ENCODE measurements at regions not wholly inside any gene's neighbourhood (a gene's known extent, or its start where the extent isn't known, plus 50 kb on each side); places are given as distances from the start of the nearest gene placed in this dataset.

DNA sequence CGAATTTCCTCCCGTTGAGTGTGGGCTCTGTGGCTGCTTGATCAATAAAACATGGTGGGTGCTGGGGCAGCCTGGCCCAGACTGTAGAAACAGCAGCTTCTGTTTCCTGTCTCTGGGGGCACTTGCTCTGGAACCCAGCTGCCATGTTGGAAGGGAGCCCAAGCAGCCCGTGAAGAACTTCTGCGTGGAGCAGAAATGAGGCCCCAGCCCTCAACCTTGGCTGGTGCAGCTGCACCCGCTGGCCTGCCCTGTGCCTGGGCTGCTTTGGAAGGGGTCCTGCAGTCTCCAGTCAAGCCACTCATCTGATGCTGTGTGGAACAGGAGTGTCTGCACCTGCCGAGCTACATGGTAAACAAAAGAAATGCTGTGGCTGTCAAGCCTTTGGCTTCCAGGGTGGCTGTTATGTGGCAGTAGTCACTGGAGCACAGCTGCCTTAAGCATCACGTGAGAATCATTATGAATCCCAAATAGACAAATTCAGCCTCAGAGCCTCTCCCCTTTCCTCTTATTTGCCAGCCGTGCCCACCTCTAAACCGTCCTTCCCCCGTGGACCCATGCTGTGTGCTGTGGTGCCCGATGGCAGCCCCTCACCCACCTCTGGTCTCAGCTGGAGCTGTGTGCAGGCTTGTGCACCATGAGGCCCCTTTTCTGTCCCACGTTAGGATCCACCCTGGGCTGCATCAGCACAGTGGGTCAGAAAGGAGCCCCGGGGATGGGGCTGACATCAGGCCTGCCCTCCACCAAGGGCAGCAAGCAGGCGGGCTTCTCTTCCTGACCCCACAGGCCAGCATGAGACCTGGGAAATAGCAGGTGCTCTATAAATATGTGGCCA lies 134.0 kb upstream of the HDAC4 start:
- Histone ChIP-seq H3K9me3 (peaks cover 0 to 33% (median 0%) of the 10 kb centered on the region in 4 donors), H3K4me1 (peaks cover 0 to 25% (median 6%) of the 10 kb centered on the region in 4 donors), H3K4me3 (no peak overlapping the region), H3K36me3 (no peaks in the 10 kb centered on the region), H3K27me3 (no peaks in the 10 kb centered on the region), H3K27ac (no peak overlapping the region)
- WGBS, 2 donors = 86 to 89% methylated on average over 13 of the region's 14 CpGs
- TF ChIP-seq EP300 (IDR thresholded peaks at IDR 0.05) (no peak), CTCF (IDR thresholded peaks at IDR 0.05) (no peak)
- no peak for DNase-seq (ENCODE audit: low spot score in 2 of 2)

- WGBS, 2 donors = 48 to 59% methylated on average over 10 of the region's 10 CpGs
- H3K27ac ChIP-seq = no peak overlapping the region
- H3K9me3 ChIP-seq = peaks cover 0 to 33% (median 0%) of the 10 kb centered on the region in 4 donors
- no peaks in the 10 kb centered on the region for H3K36me3 ChIP-seq
- H3K27me3 ChIP-seq = no peaks in the 10 kb centered on the region
- H3K4me3 ChIP-seq = no peak overlapping the region
- H3K4me1 ChIP-seq = peaks cover 0 to 25% (median 6%) of the 10 kb centered on the region in 4 donors
- no peak for TF ChIP-seq CTCF (IDR thresholded peaks at IDR 0.05)
- TF ChIP-seq EP300 (IDR thresholded peaks at IDR 0.05) = peak in 1 of 2 donors; percentile 65
- DNase-seq (ENCODE audit: low spot score in 2 of 2) = peak; percentile 53 to 60
Measured at GRCh38 chr2:239533569-239534316, 132.9 kb upstream of the HDAC4 start.

GRCh38 chr2:239532859-239533258 lies 132.0 kb upstream of the HDAC4 start:
- TF ChIP-seq EP300 (IDR thresholded peaks at IDR 0.05) = no peak
- TF ChIP-seq POLR2A (IDR thresholded peaks at IDR 0.05) = no peak
- no peak for TF ChIP-seq CTCF (IDR thresholded peaks at IDR 0.05)
- Histone ChIP-seq H3K4me3 (no peak overlapping the region), H3K27me3 (no peaks in the 10 kb centered on the region), H3K27ac (no peak overlapping the region), H3K36me3 (no peaks in the 10 kb centered on the region), H3K4me1 (peaks cover 0 to 25% (median 6%) of the 10 kb centered on the region in 4 donors), H3K9me3 (peaks cover 0 to 33% (median 0%) of the 10 kb centered on the region in 4 donors)
- 56 to 64% methylated on average over 10 of the region's 10 CpGs for WGBS, 2 donors
- DNase-seq (ENCODE audit: low spot score in 2 of 2) = peak in 1 of 2 donors; percentile 15

DNA sequence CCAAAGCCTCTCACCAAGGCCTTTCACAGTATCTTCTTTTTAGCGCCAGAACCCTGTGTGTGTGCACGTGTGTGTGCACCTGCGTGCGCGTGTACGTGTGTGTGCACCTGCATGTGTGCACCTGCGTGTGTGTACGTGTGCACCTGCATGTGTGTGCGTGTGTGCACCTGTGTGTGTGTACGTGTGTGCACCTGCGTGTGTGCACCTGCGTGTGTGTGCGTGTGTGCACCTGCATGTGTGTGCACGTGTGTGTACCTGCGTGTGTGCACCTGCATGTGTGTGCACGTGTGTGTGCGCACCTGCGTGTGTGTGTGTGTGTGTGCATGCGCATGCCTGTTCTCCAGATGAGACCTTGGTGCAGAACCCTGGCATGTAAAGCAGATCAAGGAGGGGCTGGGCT lies 131.4 kb upstream of the HDAC4 start:
- TF ChIP-seq EP300 (IDR thresholded peaks at IDR 0.05) (no peak), POLR2A (IDR thresholded peaks at IDR 0.05) (no peak), CTCF (IDR thresholded peaks at IDR 0.05) (no peak)
- DNase-seq (ENCODE audit: low spot score in 2 of 2) = no peak
- Histone ChIP-seq H3K27ac (no peak overlapping the region), H3K9me3 (peaks cover 0 to 33% (median 0%) of the 10 kb centered on the region in 4 donors), H3K27me3 (no peaks in the 10 kb centered on the region), H3K4me3 (no peak overlapping the region), H3K36me3 (no peaks in the 10 kb centered on the region), H3K4me1 (peaks cover 0 to 25% (median 6%) of the 10 kb centered on the region in 4 donors)
- 68 to 70% methylated on average over 17 of the region's 19 CpGs for WGBS, 2 donors

Data from tibial nerve (tissue), 4 donors.